PC-3 (cell line): ENCODE measurements at regions not wholly inside any gene's neighbourhood (a gene's known extent, or its start where the extent isn't known, plus 50 kb on each side); places are given as distances from the start of the nearest gene placed in this dataset.

ENCODE experiments used
- ATAC-seq: fragments of 200-7000 bp; cut with Tn5 transposase; 2 replicates; pipeline ENCODE4 v1.9.1; 2020; ENCODE audit warnings: mild to moderate bottlenecking, moderate library complexity
- BruUV-seq: library from RNA; stranded (reverse); fragments of 400-500 nt; replicated peaks from 2 replicates; lab custom pipeline; 2021; lab: Mats Ljungman, UMichigan
- CTCF ChIA-PET: fragments of 300-600 bp; sonication (Branson Sonifier 250); formaldehyde crosslinking; loops from one replicate; lab custom pipeline; 2022; ENCODE audit warnings: antibody characterized with exemption; lab: Charles Lee
- POLR2A ChIA-PET: fragments of 300-600 bp; sonication (Branson Sonifier 250); formaldehyde crosslinking; loops from one replicate; lab custom pipeline; 2022; ENCODE audit warnings: antibody characterized with exemption; ENCODE audit not compliant: unreplicated experiment; lab: Charles Lee
- DNase-seq: peaks from one replicate; pipeline ENCODE4 v3.0.0-alpha.2; 2015
- H2AFZ ChIP-seq: fragments of 300-600 bp; sonication (generic); 2 replicates; pipeline ENCODE4 v1.6.0; 2016; ENCODE audit warnings: antibody characterized with exemption, low read length
- H3F3A ChIP-seq: fragments of 300-600 bp; sonication (generic); one replicate; pipeline ENCODE4 v1.6.0; 2017; ENCODE audit warnings: antibody characterized with exemption, low read length, control low read depth, mild to moderate bottlenecking; ENCODE audit not compliant: unreplicated experiment
- H3K27ac ChIP-seq: fragments of 300-600 bp; sonication (generic); 2 replicates; pipeline ENCODE4 v1.5.1; 2016; ENCODE audit warnings: mild to moderate bottlenecking, low read length
- H3K27me3 ChIP-seq: fragments of 300-600 bp; sonication (generic); 2 replicates; pipeline ENCODE4 v1.6.1; 2016; ENCODE audit warnings: low read length, mixed read lengths
- H3K36me3 ChIP-seq: fragments of 300-600 bp; sonication (generic); 2 replicates; pipeline ENCODE4 v1.6.1; 2016; ENCODE audit warnings: low read depth, mixed run types, low read length, mixed read lengths
- H3K4me1 ChIP-seq: fragments of 300-600 bp; sonication (generic); 2 replicates; pipeline ENCODE4 v1.5.1; 2016; ENCODE audit warnings: low read length; ENCODE audit not compliant: insufficient read depth
- H3K4me2 ChIP-seq: fragments of 300-600 bp; sonication (generic); 2 replicates; pipeline ENCODE4 v1.6.0; 2016; ENCODE audit warnings: low read length
- H3K4me3 ChIP-seq: fragments of 300-600 bp; sonication (generic); 2 replicates; pipeline ENCODE4 v1.5.1; 2016; ENCODE audit warnings: mild to moderate bottlenecking, low read length, mixed read lengths
- H3K79me2 ChIP-seq: fragments of 300-600 bp; sonication (generic); 2 replicates; pipeline ENCODE4 v1.6.1; 2017; ENCODE audit warnings: low read length, mixed read lengths
- H3K9ac ChIP-seq: fragments of 300-600 bp; sonication (generic); 2 replicates; pipeline ENCODE4 v1.6.0; 2016; ENCODE audit warnings: mild to moderate bottlenecking, low read length
- H3K9me2 ChIP-seq: fragments of 300-600 bp; sonication (generic); replicated peaks from 2 replicates; pipeline ENCODE4 v1.6.1; 2016; ENCODE audit warnings: mixed run types, low read length, mixed read lengths
- H3K9me3 ChIP-seq: fragments of 300-600 bp; sonication (generic); 2 replicates; pipeline ENCODE4 v1.6.1; 2016; ENCODE audit warnings: low read length, mixed read lengths
- H4K20me1 ChIP-seq: fragments of 300-600 bp; sonication (generic); 2 replicates; pipeline ENCODE4 v1.6.1; 2016; ENCODE audit warnings: low read length, mixed read lengths
- CTCF ChIP-seq: fragments of 300-600 bp; sonication (generic); conservative IDR thresholded peaks from 2 replicates; pipeline ENCODE4 v1.5.1; 2017; ENCODE audit warnings: antibody characterized with exemption, low read depth, mild to moderate bottlenecking, low read length
- EZH2 ChIP-seq: fragments of 300-600 bp; sonication (generic); IDR thresholded peaks from one replicate; pipeline ENCODE4 v1.6.1; 2017; ENCODE audit warnings: antibody characterized with exemption, mild to moderate bottlenecking, low read length; ENCODE audit not compliant: unreplicated experiment
- EZH2phosphoT487 ChIP-seq: fragments of 300-600 bp; sonication (generic); IDR thresholded peaks from 2 replicates; pipeline ENCODE4 v1.6.1; 2018; ENCODE audit warnings: mild to moderate bottlenecking, antibody characterized with exemption, low read length, borderline replicate concordance
- intact Hi-C: fragments of 100-400 bp; cut with micrococcal nuclease; formaldehyde crosslinking; loops from 2 replicates; pipeline ENCODE4 v1.9.0; 2023

GRCh38 chr20:47427067-47427466 is 70.6 kb upstream of the ZMYND8 start:
- H2AFZ ChIP-seq: no peak overlapping the region
- BruUV-seq: no TSS peak
- no peak overlapping the region for H3K9ac ChIP-seq
- H3K4me2 ChIP-seq: no peak overlapping the region
- no peaks in the 10 kb centered on the region for H3F3A ChIP-seq
- peaks cover 18% of the 10 kb centered on the region for H3K9me3 ChIP-seq
- H3K79me2 ChIP-seq: no peaks in the 10 kb centered on the region
- no peak overlapping the region for H3K27ac ChIP-seq
- POLR2A ChIA-PET: no interaction called here
- H3K36me3 ChIP-seq: no peaks in the 10 kb centered on the region
- CTCF ChIA-PET: no interaction called here
- DNase-seq (no peak), ATAC-seq (no peak)
- intact Hi-C loops: no loop called here
- H3K4me1 ChIP-seq: peaks cover 4% of the 10 kb centered on the region
- H3K9me2 ChIP-seq: no peaks in the 10 kb centered on the region
- H4K20me1 ChIP-seq: no peaks in the 10 kb centered on the region
- no peak overlapping the region for H3K4me3 ChIP-seq
- TF ChIP-seq EZH2phosphoT487: no peak
- TF ChIP-seq CTCF: no peak
- no peak for TF ChIP-seq EZH2
- H3K27me3 ChIP-seq: no peaks in the 10 kb centered on the region

- no peaks in the 10 kb centered on the region for H3K9me2 ChIP-seq
- no peaks in the 10 kb centered on the region for H3K79me2 ChIP-seq
- no peak for TF ChIP-seq EZH2phosphoT487
- no peak for TF ChIP-seq EZH2
- no peak for TF ChIP-seq CTCF
- peaks cover 18% of the 10 kb centered on the region for H3K9me3 ChIP-seq
- no peak overlapping the region for H2AFZ ChIP-seq
- POLR2A ChIA-PET: no interaction called here
- peaks cover 10% of the 10 kb centered on the region for H3K4me1 ChIP-seq
- intact Hi-C loops: no loop called here
- ATAC-seq: no peak
- no peaks in the 10 kb centered on the region for H3K36me3 ChIP-seq
- BruUV-seq: no TSS peak
- CTCF ChIA-PET: no interaction called here
- H3K27me3 ChIP-seq: no peaks in the 10 kb centered on the region
- no peaks in the 10 kb centered on the region for H3F3A ChIP-seq
- no peak overlapping the region for H3K9ac ChIP-seq
- H3K4me3 ChIP-seq: no peak overlapping the region
- H3K4me2 ChIP-seq: no peak overlapping the region
- no peaks in the 10 kb centered on the region for H4K20me1 ChIP-seq
- no peak for DNase-seq
- no peak overlapping the region for H3K27ac ChIP-seq
These were observed 71.2 kb upstream of the ZMYND8 start for GRCh38 chr20:47427746-47428145.

GRCh38 chr20:47428164-47428563 is 71.7 kb upstream of the ZMYND8 start:
- Histone ChIP-seq H3F3A (no peaks in the 10 kb centered on the region), H3K36me3 (no peaks in the 10 kb centered on the region), H3K4me2 (no peak overlapping the region), H3K27ac (no peak overlapping the region), H3K9ac (no peak overlapping the region), H3K9me3 (peaks cover 18% of the 10 kb centered on the region), H3K4me3 (no peak overlapping the region), H3K4me1 (peaks cover 13% of the 10 kb centered on the region), H3K9me2 (no peaks in the 10 kb centered on the region), H3K79me2 (no peaks in the 10 kb centered on the region), H4K20me1 (no peaks in the 10 kb centered on the region), H3K27me3 (no peaks in the 10 kb centered on the region), H2AFZ (no peak overlapping the region)
- TF ChIP-seq EZH2phosphoT487 (no peak), CTCF (no peak), EZH2 (no peak)
- BruUV-seq: no TSS peak
- no peak for DNase-seq
- ChIA-PET POLR2A (no interaction called here), CTCF (no interaction called here)
- no peak for ATAC-seq
- intact Hi-C loops: no loop called here
